Progenitor cell of endocrine pancreas (in vitro differentiated cells): ENCODE measurements at regions not wholly inside any gene's neighbourhood (a gene's known extent, or its start where the extent isn't known, plus 50 kb on each side); places are given as distances from the start of the nearest gene placed in this dataset.

Experiments used
- DNase-seq: peaks from one replicate; pipeline ENCODE4 v3.0.0; 2021; ENCODE audit warnings: low spot score; ENCODE audit not compliant: unreplicated experiment
- H3K27ac Mint-ChIP-seq: 2 replicates; pipeline ENCODE4 v1.8.0; 2021; ENCODE audit warnings: mild to moderate bottlenecking, moderate library complexity, mixed read lengths
- H3K27me3 Mint-ChIP-seq: 2 replicates; pipeline ENCODE4 v1.8.0; 2021; ENCODE audit warnings: mixed read lengths
- H3K36me3 Mint-ChIP-seq: 2 replicates; pipeline ENCODE4 v1.8.0; 2022; ENCODE audit warnings: mixed read lengths; ENCODE audit not compliant: insufficient read depth
- H3K4me1 Mint-ChIP-seq: 2 replicates; pipeline ENCODE4 v1.8.0; 2021; ENCODE audit warnings: low read depth, mixed read lengths
- H3K4me3 Mint-ChIP-seq: 2 replicates; pipeline ENCODE4 v1.8.0; 2021; ENCODE audit warnings: low read depth, mild to moderate bottlenecking, moderate library complexity, mixed read lengths
- H3K9me3 Mint-ChIP-seq: 2 replicates; pipeline ENCODE4 v1.8.0; 2021; ENCODE audit warnings: low read depth, mixed read lengths
- TF ChIP-seq, protein P1 (sequence below): fragments of 200-600 bp; sonication (generic); IDR thresholded peaks from one replicate; pipeline ENCODE4 v1.5.0; 2021; ENCODE audit warnings: antibody characterized with exemption, mild to moderate bottlenecking; ENCODE audit not compliant: unreplicated experiment

DNA sequence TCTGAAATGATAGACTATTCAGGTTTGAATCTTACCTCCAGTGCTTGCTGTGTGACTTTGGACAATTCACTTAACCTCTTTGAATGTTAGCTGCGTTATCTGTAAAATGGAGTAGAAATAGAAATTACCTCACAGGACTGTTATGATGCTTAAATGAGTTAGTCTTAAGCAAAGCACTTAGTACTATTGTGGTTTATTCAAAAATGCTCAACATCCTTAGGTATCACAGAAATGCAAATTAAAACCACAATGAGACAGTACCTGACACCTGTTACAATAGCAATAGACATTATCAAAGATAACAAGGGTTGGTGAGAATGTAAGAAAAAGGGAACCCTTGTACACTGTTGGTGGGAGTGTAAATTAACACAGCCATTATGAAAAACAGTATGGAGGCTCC lies 77.6 kb upstream of the FREM1 start:
- H3K4me3 Mint-ChIP-seq: no peak overlapping the region
- TF ChIP-seq, protein P1, sequence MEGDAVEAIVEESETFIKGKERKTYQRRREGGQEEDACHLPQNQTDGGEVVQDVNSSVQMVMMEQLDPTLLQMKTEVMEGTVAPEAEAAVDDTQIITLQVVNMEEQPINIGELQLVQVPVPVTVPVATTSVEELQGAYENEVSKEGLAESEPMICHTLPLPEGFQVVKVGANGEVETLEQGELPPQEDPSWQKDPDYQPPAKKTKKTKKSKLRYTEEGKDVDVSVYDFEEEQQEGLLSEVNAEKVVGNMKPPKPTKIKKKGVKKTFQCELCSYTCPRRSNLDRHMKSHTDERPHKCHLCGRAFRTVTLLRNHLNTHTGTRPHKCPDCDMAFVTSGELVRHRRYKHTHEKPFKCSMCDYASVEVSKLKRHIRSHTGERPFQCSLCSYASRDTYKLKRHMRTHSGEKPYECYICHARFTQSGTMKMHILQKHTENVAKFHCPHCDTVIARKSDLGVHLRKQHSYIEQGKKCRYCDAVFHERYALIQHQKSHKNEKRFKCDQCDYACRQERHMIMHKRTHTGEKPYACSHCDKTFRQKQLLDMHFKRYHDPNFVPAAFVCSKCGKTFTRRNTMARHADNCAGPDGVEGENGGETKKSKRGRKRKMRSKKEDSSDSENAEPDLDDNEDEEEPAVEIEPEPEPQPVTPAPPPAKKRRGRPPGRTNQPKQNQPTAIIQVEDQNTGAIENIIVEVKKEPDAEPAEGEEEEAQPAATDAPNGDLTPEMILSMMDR: no peak
- peaks cover 9% of the 10 kb centered on the region for H3K9me3 Mint-ChIP-seq
- H3K4me1 Mint-ChIP-seq: peaks cover 2% of the 10 kb centered on the region
- peaks cover 7% of the 10 kb centered on the region for H3K27me3 Mint-ChIP-seq
- DNase-seq: no peak
- no peak overlapping the region for H3K27ac Mint-ChIP-seq
- peaks cover 2% of the 10 kb centered on the region for H3K36me3 Mint-ChIP-seq

GRCh38 chr9:14985419-14985818 lies 75.2 kb upstream of the FREM1 start:
- Mint-ChIP-seq H3K9me3 (no peaks in the 10 kb centered on the region), H3K4me3 (no peak overlapping the region), H3K4me1 (no peaks in the 10 kb centered on the region), H3K27ac (no peak overlapping the region), H3K36me3 (peaks cover 1% of the 10 kb centered on the region), H3K27me3 (no peaks in the 10 kb centered on the region)
- TF ChIP-seq, protein P1: no peak
- no peak for DNase-seq

DNA sequence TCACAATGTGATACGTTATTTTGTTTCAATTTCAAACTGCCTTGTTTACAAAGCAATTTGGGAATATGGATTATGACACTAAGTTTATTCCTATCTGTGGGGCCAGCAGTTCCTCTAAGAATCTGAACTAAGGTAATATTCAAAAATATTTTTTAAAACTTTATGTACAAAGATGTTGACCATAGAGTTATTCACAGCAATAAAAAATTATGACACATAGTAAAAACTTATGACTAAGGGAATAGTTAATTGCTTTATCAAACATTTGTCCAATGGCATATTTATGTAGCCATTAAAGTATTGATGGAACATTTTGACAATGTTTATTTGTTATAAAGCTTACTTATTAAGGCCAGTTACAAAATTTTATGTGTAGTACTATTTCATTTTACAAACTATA lies 73.4 kb upstream of the FREM1 start:
- no peak for DNase-seq
- Mint-ChIP-seq H3K4me1 (no peaks in the 10 kb centered on the region), H3K27me3 (no peaks in the 10 kb centered on the region), H3K9me3 (peaks cover 3% of the 10 kb centered on the region), H3K4me3 (no peak overlapping the region), H3K36me3 (peaks cover 1% of the 10 kb centered on the region), H3K27ac (no peak overlapping the region)
- TF ChIP-seq, protein P1: no peak

DNA sequence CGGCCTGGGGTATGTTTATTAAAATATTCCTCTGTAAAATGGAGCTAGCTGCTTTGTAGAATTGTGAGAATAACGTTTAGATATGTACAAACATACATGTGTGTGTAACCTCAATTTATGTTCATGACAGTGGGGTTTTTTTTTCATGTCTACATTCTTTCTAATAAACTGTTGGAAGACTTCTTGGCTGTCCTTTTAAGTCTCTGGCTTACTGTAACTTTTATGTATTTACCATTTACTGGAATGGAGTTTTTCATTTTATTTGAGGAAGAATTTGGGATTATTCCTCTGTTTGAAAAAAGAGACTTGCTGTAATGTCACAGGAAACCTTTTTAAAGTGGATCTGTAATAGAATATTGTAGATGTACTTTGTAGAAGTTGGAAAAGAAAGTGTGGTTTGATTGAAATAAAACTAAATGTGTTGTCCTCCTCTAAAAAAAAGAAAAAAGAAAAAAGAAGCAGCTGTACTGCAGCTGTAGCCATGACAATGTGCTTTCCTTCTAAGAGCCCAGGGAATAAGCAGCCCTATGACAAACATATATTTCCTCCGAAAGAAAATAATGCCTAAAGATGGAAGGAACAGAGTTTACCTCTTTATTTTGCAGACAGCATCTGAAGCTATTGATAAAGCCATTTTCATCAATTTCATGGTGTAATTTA lies 71.2 kb upstream of the FREM1 start:
- Mint-ChIP-seq H3K4me3 (no peak overlapping the region), H3K36me3 (peaks cover 1% of the 10 kb centered on the region), H3K27me3 (no peaks in the 10 kb centered on the region), H3K9me3 (peaks cover 7% of the 10 kb centered on the region), H3K27ac (peak overlapping the region; percentile 23), H3K4me1 (no peaks in the 10 kb centered on the region)
- TF ChIP-seq, protein P1: no peak
- DNase-seq: no peak

DNA sequence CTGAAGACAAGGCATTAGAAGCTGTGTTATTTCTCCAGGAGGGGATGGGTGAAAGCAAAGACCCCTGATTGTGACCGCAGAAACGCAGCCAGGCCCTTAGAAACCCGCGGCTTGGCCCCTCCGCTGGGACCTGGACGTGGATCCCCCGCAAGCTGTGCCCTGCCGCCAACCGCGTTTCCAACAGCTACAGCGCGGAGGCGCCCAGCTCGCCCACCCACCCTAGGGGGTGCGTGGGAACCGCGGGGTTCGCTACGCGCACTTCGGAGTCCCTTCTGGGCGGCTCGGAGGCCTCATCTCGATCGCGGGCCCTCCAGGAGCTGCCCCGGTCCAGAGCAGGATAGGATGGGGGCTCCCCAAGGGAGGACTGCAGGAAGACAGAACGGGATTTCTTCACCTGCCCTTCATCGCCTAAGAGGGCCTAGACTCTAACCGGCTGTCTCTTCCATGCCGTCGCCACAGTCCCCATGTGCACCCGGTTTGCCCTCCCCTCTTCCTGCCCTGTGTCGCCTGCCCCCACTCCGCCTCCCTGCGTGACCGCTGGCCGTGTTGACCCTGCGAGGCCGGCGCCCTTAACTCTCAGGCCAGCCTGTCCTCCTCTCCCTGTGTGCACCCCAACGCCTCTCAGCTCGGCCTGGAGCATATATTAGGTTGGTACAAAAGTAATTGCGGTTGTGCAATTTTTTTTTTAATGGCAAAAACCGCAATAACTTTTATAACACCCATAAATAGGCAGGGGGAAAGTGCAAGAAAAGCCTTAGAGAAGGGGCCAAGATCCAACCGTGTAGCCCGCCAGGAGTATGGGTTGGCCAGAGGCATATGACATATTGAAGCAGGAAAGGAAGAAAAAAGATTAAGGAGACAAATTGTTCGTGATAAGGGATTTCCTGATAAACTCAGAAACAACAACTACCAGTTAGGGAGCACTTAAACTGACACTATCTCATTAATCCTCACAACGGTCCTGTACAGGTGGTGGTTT lies 68.1 kb upstream of the FREM1 start:
- H3K4me1 Mint-ChIP-seq: no peaks in the 10 kb centered on the region
- DNase-seq: no peak
- no peak overlapping the region for H3K4me3 Mint-ChIP-seq
- H3K36me3 Mint-ChIP-seq: peaks cover 1% of the 10 kb centered on the region
- peaks cover 7% of the 10 kb centered on the region for H3K9me3 Mint-ChIP-seq
- no peak overlapping the region for H3K27ac Mint-ChIP-seq
- no peaks in the 10 kb centered on the region for H3K27me3 Mint-ChIP-seq
- TF ChIP-seq, protein P1: no peak
